SU-DHL-6 (cell line): ENCODE measurements at regions not wholly inside any gene's neighbourhood (a gene's known extent, or its start where the extent isn't known, plus 50 kb on each side); places are given as distances from the start of the nearest gene placed in this dataset.
"Not testable (repeated sequence)": the region's sequence is repeated elsewhere in the genome, so short reads cannot be mapped to it uniquely, and the experiment has no call there.

Experiments
- CTCF ChIP-seq: fragments of 200-600 bp; sonication (generic); IDR thresholded peaks from one replicate; pipeline ENCODE4 v1.5.1; 2017; ENCODE audit warnings: antibody characterized with exemption, mild to moderate bottlenecking, low read length, moderate library complexity; ENCODE audit not compliant: insufficient read depth, poor library complexity, severe bottlenecking
- EZH2phosphoT487 ChIP-seq: fragments of 200-600 bp; sonication (generic), shearing (Covaris generic); conservative IDR thresholded peaks from 2 replicates; pipeline ENCODE4 v1.6.1; 2018; ENCODE audit warnings: mild to moderate bottlenecking, antibody characterized with exemption, low read length, moderate library complexity, mixed read lengths

GRCh38 chr1:120315738-120316137 lies 99.1 kb upstream of the NBPF8 start:
- TF ChIP-seq CTCF, EZH2phosphoT487: not testable (repeated sequence)
